GM23338 (cell line): ENCODE measurements at regions not wholly inside any gene's neighbourhood (a gene's known extent, or its start where the extent isn't known, plus 50 kb on each side); places are given as distances from the start of the nearest gene placed in this dataset.

Experiments
- ATAC-seq: fragments of 200-7000 bp; cut with Tn5 transposase; 3 replicates; pipeline ENCODE4 v1.9.1; 2020
- DNase-seq: peaks from one replicate; pipeline ENCODE4 v3.0.0-alpha.2; 2015; ENCODE audit warnings: low spot score
- H2AFZ ChIP-seq: fragments of 200-600 bp; sonication (generic); 2 replicates; pipeline ENCODE4 v1.8.0; 2016; ENCODE audit warnings: antibody characterized with exemption, mild to moderate bottlenecking, moderate library complexity
- H3F3A ChIP-seq: fragments of 200-600 bp; sonication (generic); replicated peaks from 2 replicates; pipeline ENCODE4 v1.8.0; 2017; ENCODE audit warnings: antibody characterized with exemption, mixed run types, low read depth
- H3K27ac ChIP-seq: fragments of 200-600 bp; sonication (generic); 2 replicates; pipeline ENCODE4 v1.6.1; 2016; ENCODE audit warnings: low read depth
- H3K27me3 ChIP-seq: fragments of 200-600 bp; sonication (generic); 2 replicates; pipeline ENCODE4 v1.8.0; 2016; ENCODE audit warnings: mild to moderate bottlenecking, mixed run types, moderate library complexity; ENCODE audit not compliant: insufficient read depth
- H3K36me3 ChIP-seq: fragments of 200-600 bp; sonication (generic); 2 replicates; pipeline ENCODE4 v1.8.0; 2016; ENCODE audit warnings: mild to moderate bottlenecking; ENCODE audit not compliant: insufficient read depth
- H3K4me1 ChIP-seq: fragments of 200-600 bp; sonication (generic); 2 replicates; pipeline ENCODE4 v1.8.0; 2016; ENCODE audit warnings: mild to moderate bottlenecking, moderate library complexity; ENCODE audit not compliant: insufficient read depth
- H3K4me2 ChIP-seq: fragments of 200-600 bp; sonication (generic); 2 replicates; pipeline ENCODE4 v1.7.1; 2017; ENCODE audit warnings: mixed run types
- H3K4me3 ChIP-seq: fragments of 200-600 bp; sonication (generic); 2 replicates; pipeline ENCODE4 v1.6.1; 2016; ENCODE audit warnings: mixed run types
- H3K79me2 ChIP-seq: fragments of 200-600 bp; sonication (generic); replicated peaks from 2 replicates; pipeline ENCODE4 v1.8.0; 2017; ENCODE audit warnings: mild to moderate bottlenecking; ENCODE audit not compliant: insufficient read depth
- H3K9me2 ChIP-seq: fragments of 200-600 bp; sonication (generic); 2 replicates; pipeline ENCODE4 v1.8.0; 2017; ENCODE audit not compliant: insufficient read depth
- H4K20me1 ChIP-seq: fragments of 200-600 bp; sonication (generic); replicated peaks from 2 replicates; pipeline ENCODE4 v1.8.0; 2017; ENCODE audit warnings: mild to moderate bottlenecking; ENCODE audit not compliant: insufficient read depth
- H3K27ac Mint-ChIP-seq: 2 replicates; pipeline ENCODE4 v1.8.0; 2020; ENCODE audit warnings: inconsistent platforms, mild to moderate bottlenecking, moderate library complexity, mixed read lengths
- H3K27me3 Mint-ChIP-seq: 3 replicates; pipeline ENCODE4 v1.8.0; 2022; ENCODE audit warnings: low read depth, mild to moderate bottlenecking, moderate library complexity, mixed read lengths, inconsistent platforms; ENCODE audit not compliant: insufficient read depth, poor library complexity
- H3K36me3 Mint-ChIP-seq: 3 replicates; pipeline ENCODE4 v1.8.0; 2021; ENCODE audit warnings: low read depth, mild to moderate bottlenecking, inconsistent platforms, moderate library complexity, mixed read lengths
- H3K4me1 Mint-ChIP-seq: 3 replicates; pipeline ENCODE4 v1.8.0; 2020; ENCODE audit warnings: mild to moderate bottlenecking, inconsistent platforms, mixed read lengths
- H3K4me3 Mint-ChIP-seq: 3 replicates; pipeline ENCODE4 v1.8.0; 2021; ENCODE audit warnings: moderate library complexity, mild to moderate bottlenecking, inconsistent platforms, mixed read lengths
- H3K9me3 Mint-ChIP-seq: 3 replicates; pipeline ENCODE4 v1.8.0; 2020; ENCODE audit warnings: moderate library complexity, mild to moderate bottlenecking, inconsistent platforms, mixed read lengths
- EZH2 ChIP-seq: fragments of 200-600 bp; sonication (generic); IDR thresholded peaks from one replicate; pipeline ENCODE4 v1.8.0; 2017; ENCODE audit warnings: antibody characterized with exemption, mild to moderate bottlenecking, low read depth; ENCODE audit not compliant: unreplicated experiment
- ZNF462 ChIP-seq: fragments of 250-450 bp; sonication (Bioruptor Pico); IDR thresholded peaks from 2 replicates; pipeline ENCODE4 v1.5.0; 2020; ENCODE audit warnings: mild to moderate bottlenecking, moderate library complexity

- TF ChIP-seq ZNF462 (CRISPR knock-in tag), result no peak
Observed at GRCh38 chr17:69870091-69870530, 204.9 kb upstream of the KCNJ16 start (continued).

GRCh38 chr17:69870751-69871199 lies 204.2 kb upstream of the KCNJ16 start:
- no peaks in the 10 kb centered on the region for H3K36me3 ChIP-seq
- Mint-ChIP-seq H3K27ac (peak overlapping the region; percentile 58; the same call in 1 of the 2 replicates), H3K36me3 (no peaks in the 10 kb centered on the region), H3K9me3 (no peaks in the 10 kb centered on the region), H3K4me1 (peaks cover 23% of the 10 kb centered on the region), H3K4me3 (no peak overlapping the region), H3K27me3 (no peaks in the 10 kb centered on the region)
- no peaks in the 10 kb centered on the region for H3F3A ChIP-seq
- DNase-seq, result peak; percentile 41
- H3K4me3 ChIP-seq, result no peak overlapping the region
- H3K4me2 ChIP-seq, result peak overlapping the region; percentile 63
- peak; percentile 93 for ATAC-seq
- H3K4me1 ChIP-seq, result peaks cover 22% of the 10 kb centered on the region
- H3K27ac ChIP-seq, result no peak overlapping the region
- H4K20me1 ChIP-seq, result no peaks in the 10 kb centered on the region
- 0 out of 2 replicates have a peak, but pooled peaks cover 7% of the 10 kb centered on the region for H3K9me2 ChIP-seq
- H3K27me3 ChIP-seq, result no peaks in the 10 kb centered on the region
- H2AFZ ChIP-seq, result no peak overlapping the region
- H3K79me2 ChIP-seq, result no peaks in the 10 kb centered on the region
- TF ChIP-seq ZNF462 (CRISPR knock-in tag) (peak; percentile 80), EZH2 (no peak)
